Fibroblast of lung (primary cell): ENCODE measurements at regions not wholly inside any gene's neighbourhood (a gene's known extent, or its start where the extent isn't known, plus 50 kb on each side); places are given as distances from the start of the nearest gene placed in this dataset.

ENCODE experiments used
- CTCF ChIP-seq, 2 donors: IDR thresholded peaks in 1 of 2; conservative IDR thresholded peaks in 1 of 2; 1 replicate in 1 of 2; 2 replicates in 1 of 2; pipeline ENCODE4 v1.5.1; 2011 to 2012; ENCODE audit warnings: low read length in 2 of 2, control low read depth in 1 of 2, inconsistent platforms in 1 of 2, low read depth in 1 of 2, mild to moderate bottlenecking in 1 of 2
- EZH2 ChIP-seq: IDR thresholded peaks from 2 replicates; pipeline ENCODE4 v1.5.1; 2012; ENCODE audit warnings: low read length, control low read depth, mild to moderate bottlenecking; ENCODE audit errors: missing control alignments

GRCh38 chr9:108436448-108436847 lies 419.3 kb downstream of the ACTL7B start:
- no peak for TF ChIP-seq CTCF (conservative IDR thresholded peaks at IDR 0.05 in 1 of 2, IDR thresholded peaks at IDR 0.05 in 1 of 2; ENCODE audit: low read depth in 1 of 2, low read length in 2 of 2)
- TF ChIP-seq EZH2: no peak
